ENCODE measurements at regions not wholly inside any gene's neighbourhood (a gene's known extent, or its start where the extent isn't known, plus 50 kb on each side); places are given as distances from the start of the nearest gene placed in this dataset.

DNA sequence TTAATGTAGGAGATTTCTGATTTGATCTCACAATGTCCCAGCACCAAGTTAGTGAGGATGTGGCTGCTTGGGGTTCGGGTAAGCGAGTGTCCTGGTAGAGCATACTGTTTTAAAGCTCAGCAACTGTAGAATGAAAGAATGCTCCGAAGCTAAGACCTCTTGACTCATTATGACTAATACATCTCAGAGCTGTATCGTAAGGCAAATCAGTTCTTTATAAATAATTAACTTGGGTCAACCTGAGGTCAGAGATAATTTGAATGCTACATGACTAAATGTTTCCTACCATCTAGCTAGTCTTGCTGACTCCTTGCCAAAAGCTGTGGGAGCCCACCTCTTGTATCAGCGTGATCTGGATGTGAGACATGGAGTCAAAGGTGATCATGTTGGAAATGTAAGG lies 128.8 kb upstream of the PDE7B start:
- TF ChIP-seq, protein P1, sequence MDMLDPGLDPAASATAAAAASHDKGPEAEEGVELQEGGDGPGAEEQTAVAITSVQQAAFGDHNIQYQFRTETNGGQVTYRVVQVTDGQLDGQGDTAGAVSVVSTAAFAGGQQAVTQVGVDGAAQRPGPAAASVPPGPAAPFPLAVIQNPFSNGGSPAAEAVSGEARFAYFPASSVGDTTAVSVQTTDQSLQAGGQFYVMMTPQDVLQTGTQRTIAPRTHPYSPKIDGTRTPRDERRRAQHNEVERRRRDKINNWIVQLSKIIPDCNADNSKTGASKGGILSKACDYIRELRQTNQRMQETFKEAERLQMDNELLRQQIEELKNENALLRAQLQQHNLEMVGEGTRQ (IDR thresholded peaks at IDR 0.05; ENCODE audit: low read depth, low read length), result no peak
- TF ChIP-seq, protein P1 (CRISPR knock-in tag; IDR thresholded peaks at IDR 0.05; ENCODE audit: borderline replicate concordance), result no peak
- TF ChIP-seq, protein P2, sequence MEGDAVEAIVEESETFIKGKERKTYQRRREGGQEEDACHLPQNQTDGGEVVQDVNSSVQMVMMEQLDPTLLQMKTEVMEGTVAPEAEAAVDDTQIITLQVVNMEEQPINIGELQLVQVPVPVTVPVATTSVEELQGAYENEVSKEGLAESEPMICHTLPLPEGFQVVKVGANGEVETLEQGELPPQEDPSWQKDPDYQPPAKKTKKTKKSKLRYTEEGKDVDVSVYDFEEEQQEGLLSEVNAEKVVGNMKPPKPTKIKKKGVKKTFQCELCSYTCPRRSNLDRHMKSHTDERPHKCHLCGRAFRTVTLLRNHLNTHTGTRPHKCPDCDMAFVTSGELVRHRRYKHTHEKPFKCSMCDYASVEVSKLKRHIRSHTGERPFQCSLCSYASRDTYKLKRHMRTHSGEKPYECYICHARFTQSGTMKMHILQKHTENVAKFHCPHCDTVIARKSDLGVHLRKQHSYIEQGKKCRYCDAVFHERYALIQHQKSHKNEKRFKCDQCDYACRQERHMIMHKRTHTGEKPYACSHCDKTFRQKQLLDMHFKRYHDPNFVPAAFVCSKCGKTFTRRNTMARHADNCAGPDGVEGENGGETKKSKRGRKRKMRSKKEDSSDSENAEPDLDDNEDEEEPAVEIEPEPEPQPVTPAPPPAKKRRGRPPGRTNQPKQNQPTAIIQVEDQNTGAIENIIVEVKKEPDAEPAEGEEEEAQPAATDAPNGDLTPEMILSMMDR (CRISPR knock-in tag; IDR thresholded peaks at IDR 0.05), result no peak
- TF ChIP-seq CHD4 (IDR thresholded peaks at IDR 0.05; ENCODE audit: borderline replicate concordance, low read length) (no peak), ZNF839 (CRISPR knock-in tag; IDR thresholded peaks at IDR 0.05; ENCODE audit: borderline replicate concordance) (no peak), ZNF274 (CRISPR knock-in tag; IDR thresholded peaks at IDR 0.05) (no peak), SIX4 (CRISPR knock-in tag; IDR thresholded peaks at IDR 0.05) (no peak), ZNF788 (CRISPR knock-in tag; IDR thresholded peaks at IDR 0.05; ENCODE audit: borderline replicate concordance) (no peak), HOXA7 (CRISPR knock-in tag; IDR thresholded peaks at IDR 0.05) (no peak)
- TF ChIP-seq, protein P3, sequence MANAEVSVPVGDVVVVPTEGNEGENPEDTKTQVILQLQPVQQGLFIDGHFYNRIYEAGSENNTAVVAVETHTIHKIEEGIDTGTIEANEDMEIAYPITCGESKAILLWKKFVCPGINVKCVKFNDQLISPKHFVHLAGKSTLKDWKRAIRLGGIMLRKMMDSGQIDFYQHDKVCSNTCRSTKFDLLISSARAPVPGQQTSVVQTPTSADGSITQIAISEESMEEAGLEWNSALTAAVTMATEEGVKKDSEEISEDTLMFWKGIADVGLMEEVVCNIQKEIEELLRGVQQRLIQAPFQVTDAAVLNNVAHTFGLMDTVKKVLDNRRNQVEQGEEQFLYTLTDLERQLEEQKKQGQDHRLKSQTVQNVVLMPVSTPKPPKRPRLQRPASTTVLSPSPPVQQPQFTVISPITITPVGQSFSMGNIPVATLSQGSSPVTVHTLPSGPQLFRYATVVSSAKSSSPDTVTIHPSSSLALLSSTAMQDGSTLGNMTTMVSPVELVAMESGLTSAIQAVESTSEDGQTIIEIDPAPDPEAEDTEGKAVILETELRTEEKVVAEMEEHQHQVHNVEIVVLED (CRISPR knock-in tag; IDR thresholded peaks at IDR 0.05; ENCODE audit: borderline replicate concordance), result no peak
- TF ChIP-seq, protein P4, sequence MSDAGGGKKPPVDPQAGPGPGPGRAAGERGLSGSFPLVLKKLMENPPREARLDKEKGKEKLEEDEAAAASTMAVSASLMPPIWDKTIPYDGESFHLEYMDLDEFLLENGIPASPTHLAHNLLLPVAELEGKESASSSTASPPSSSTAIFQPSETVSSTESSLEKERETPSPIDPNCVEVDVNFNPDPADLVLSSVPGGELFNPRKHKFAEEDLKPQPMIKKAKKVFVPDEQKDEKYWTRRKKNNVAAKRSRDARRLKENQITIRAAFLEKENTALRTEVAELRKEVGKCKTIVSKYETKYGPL (CRISPR knock-in tag; IDR thresholded peaks at IDR 0.05), result no peak

All from HepG2 (cell line).